ENCODE measurements at regions not wholly inside any gene's neighbourhood (a gene's known extent, or its start where the extent isn't known, plus 50 kb on each side); places are given as distances from the start of the nearest gene placed in this dataset.

GRCh38 chr5:63686181-63686580 is 276.1 kb downstream of the HTR1A start:
- peaks cover 7% of the 10 kb centered on the region for H3K9me3 ChIP-seq (ENCODE audit: control insufficient read depth, insufficient read depth, low read length)
- H3K27ac ChIP-seq (ENCODE audit: insufficient read depth, low read length): no peak overlapping the region
- no peak overlapping the region for H2BK15ac ChIP-seq (ENCODE audit: low read depth, low read length)
- dilution Hi-C loops (cut with HindIII; ENCODE audit: low sequenced_read_pairs, unreplicated experiment) (no loop called here), in situ Hi-C loops (cut with MboI; ENCODE audit: low sequenced_read_pairs) (no loop called here), intact Hi-C loops (cut with micrococcal nuclease) (no loop called here)
- ChIA-PET POLR2A (ENCODE audit: unreplicated experiment) (no interaction called here), CTCF (no interaction called here)
- TF ChIP-seq SMC3 (IDR thresholded peaks at IDR 0.05; ENCODE audit: low read depth, low read length): no peak
- TF ChIP-seq FOS (IDR thresholded peaks at IDR 0.05; ENCODE audit: low read depth, low read length): no peak
- no peak for TF ChIP-seq RFX5 (IDR thresholded peaks at IDR 0.05; ENCODE audit: low read depth, low read length)
- TF ChIP-seq NFE2L2 (IDR thresholded peaks at IDR 0.05; ENCODE audit: low read depth, low read length): no peak
- no peak for TF ChIP-seq CHD1 (IDR thresholded peaks at IDR 0.05; ENCODE audit: low read depth, low read length)
- TF ChIP-seq CTCF (conservative IDR thresholded peaks at IDR 0.05; ENCODE audit: low read depth, low read length): no peak
- TF ChIP-seq USF2 (IDR thresholded peaks at IDR 0.05; ENCODE audit: low read depth, low read length): no peak
- no peak for TF ChIP-seq RAD21 (IDR thresholded peaks at IDR 0.05; ENCODE audit: low read length)
- TF ChIP-seq MXI1 (IDR thresholded peaks at IDR 0.05; ENCODE audit: borderline replicate concordance, low read depth, low read length): no peak
- no peak for TF ChIP-seq RCOR1 (IDR thresholded peaks at IDR 0.05; ENCODE audit: insufficient replicate concordance, low read length)
- no peak for TF ChIP-seq POLR2A (IDR thresholded peaks at IDR 0.05; ENCODE audit: low read depth, low read length)
- TF ChIP-seq ELK1 (IDR thresholded peaks at IDR 0.05; ENCODE audit: borderline replicate concordance, low read depth, low read length): no peak
- no peak for TF ChIP-seq MAFK (IDR thresholded peaks at IDR 0.05; ENCODE audit: low read depth, low read length)
- TF ChIP-seq CEBPB (IDR thresholded peaks at IDR 0.05; ENCODE audit: low read depth, low read length): no peak
- TF ChIP-seq BHLHE40 (IDR thresholded peaks at IDR 0.05; ENCODE audit: low read depth, low read length): no peak
- TF ChIP-seq MAZ (IDR thresholded peaks at IDR 0.05; ENCODE audit: borderline replicate concordance, low read depth, low read length): no peak
- DNase-seq (no peak), ATAC-seq (ENCODE audit: low read depth) (no peak)
- no peaks in the 10 kb centered on the region for H3K9me1 ChIP-seq (ENCODE audit: insufficient read depth, low read length)
- no peak overlapping the region for H3K18ac ChIP-seq (ENCODE audit: low read depth, low read length)
- no peak overlapping the region for H2BK120ac ChIP-seq (ENCODE audit: low read depth, low read length)
- H3K4me3 ChIP-seq (ENCODE audit: insufficient read depth, low read depth, low read length): no peak overlapping the region
- no peak overlapping the region for H2AK9ac ChIP-seq (replicated peaks; ENCODE audit: low read depth, low read length, poor library complexity)
- H4K20me1 ChIP-seq (ENCODE audit: insufficient read depth, low read length): no peaks in the 10 kb centered on the region
- no peaks in the 10 kb centered on the region for H3K27me3 ChIP-seq (ENCODE audit: control insufficient read depth, insufficient read depth, low read length)
- no peak overlapping the region for H2BK20ac ChIP-seq (ENCODE audit: low read depth, low read length)
- no peak overlapping the region for H3K9ac ChIP-seq (ENCODE audit: low read depth, low read length)
- H4K8ac ChIP-seq (ENCODE audit: low read depth in 2 of 2, low read length in 2 of 2): no peak overlapping the region
- no peak overlapping the region for H3K4me2 ChIP-seq (ENCODE audit: low read depth, low read length)
- no peak overlapping the region for H4K5ac ChIP-seq (ENCODE audit: low read depth, low read length)
- H2AK5ac ChIP-seq (ENCODE audit: low read depth, low read length): no peak overlapping the region
- no peaks in the 10 kb centered on the region for H3K79me1 ChIP-seq (ENCODE audit: low read depth in 1 of 2, low read length in 2 of 2)
- WGBS, 2 experiments (ENCODE audit: extremely low coverage in 2 of 2, insufficient read length in 1 of 2): no CpG with 5 or more reads among the region's 2 CpGs
- no peak overlapping the region for H3K23ac ChIP-seq (ENCODE audit: low read depth, low read length)
- no peaks in the 10 kb centered on the region for H3K4me1 ChIP-seq (ENCODE audit: control insufficient read depth, insufficient read depth, low read length)
- no peak overlapping the region for H2BK5ac ChIP-seq (ENCODE audit: low read depth, low read length, poor library complexity, severe bottlenecking)
- no peak overlapping the region for H3K14ac ChIP-seq (replicated peaks; ENCODE audit: low read depth, low read length)
- H2AFZ ChIP-seq (replicated peaks; ENCODE audit: low read length, poor library complexity): no peak overlapping the region
- no peak overlapping the region for H3K56ac ChIP-seq (ENCODE audit: extremely low read depth, insufficient read depth, low read length)
- no TSS peak for BruUV-seq (replicated peaks)
- no peaks in the 10 kb centered on the region for H3K36me3 ChIP-seq (ENCODE audit: control insufficient read depth, insufficient read depth, low read length)
- H3K4ac ChIP-seq (ENCODE audit: low read depth, low read length): no peak overlapping the region
- no peak overlapping the region for H4K91ac ChIP-seq (ENCODE audit: insufficient read depth, low read depth, low read length)

Data from IMR-90 (cell line).